ENCODE measurements at regions not wholly inside any gene's neighbourhood (a gene's known extent, or its start where the extent isn't known, plus 50 kb on each side); places are given as distances from the start of the nearest gene placed in this dataset.
A peak's percentile ranks its signal among the peaks of the same experiment; 100 is the strongest.
"Not testable (repeated sequence)": the region's sequence is repeated elsewhere in the genome, so short reads cannot be mapped to it uniquely, and the experiment has no call there.

GRCh38 chr15:100721758-100722550, 119.6 kb downstream of the ASB7 start:
- DNase-seq (ENCODE audit: low spot score): no peak

DNA sequence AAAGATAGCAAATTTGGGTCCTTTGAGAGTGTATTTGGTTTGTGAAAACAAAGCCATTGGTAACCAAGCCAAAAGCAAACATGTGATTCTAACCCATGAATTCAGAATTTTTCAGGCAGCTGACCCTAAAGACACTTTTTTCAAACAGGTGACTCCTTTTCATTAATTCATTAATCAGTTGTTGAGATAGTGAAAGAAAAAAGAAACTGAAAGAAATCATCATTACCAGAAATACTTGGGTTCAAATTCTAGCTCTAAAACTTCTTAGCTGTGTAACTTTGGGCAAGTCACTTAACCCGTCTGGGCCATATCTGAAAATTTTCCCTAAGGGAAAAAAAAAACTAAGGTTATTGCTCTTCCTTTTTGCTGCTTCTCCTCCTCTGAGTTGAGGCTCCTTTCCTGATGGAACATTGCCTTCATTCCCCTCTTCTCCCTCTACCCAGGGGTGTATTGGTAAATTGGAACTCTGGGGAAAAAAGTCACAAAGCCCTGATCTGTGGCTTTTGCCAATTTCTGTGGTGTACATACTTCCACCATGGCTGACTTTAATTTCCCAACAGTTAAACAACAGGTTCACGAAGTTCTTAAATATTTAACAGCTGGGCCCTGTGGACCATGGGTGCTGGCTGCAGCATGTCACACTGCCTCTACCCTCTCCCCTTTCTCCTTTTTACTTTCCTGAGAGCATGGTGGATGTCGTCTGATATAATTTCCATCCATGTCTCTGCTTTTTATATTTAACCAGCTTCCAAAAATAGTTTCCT, 120.3 kb downstream of the ASB7 start:
- DNase-seq (ENCODE audit: low spot score): no peak

DNA sequence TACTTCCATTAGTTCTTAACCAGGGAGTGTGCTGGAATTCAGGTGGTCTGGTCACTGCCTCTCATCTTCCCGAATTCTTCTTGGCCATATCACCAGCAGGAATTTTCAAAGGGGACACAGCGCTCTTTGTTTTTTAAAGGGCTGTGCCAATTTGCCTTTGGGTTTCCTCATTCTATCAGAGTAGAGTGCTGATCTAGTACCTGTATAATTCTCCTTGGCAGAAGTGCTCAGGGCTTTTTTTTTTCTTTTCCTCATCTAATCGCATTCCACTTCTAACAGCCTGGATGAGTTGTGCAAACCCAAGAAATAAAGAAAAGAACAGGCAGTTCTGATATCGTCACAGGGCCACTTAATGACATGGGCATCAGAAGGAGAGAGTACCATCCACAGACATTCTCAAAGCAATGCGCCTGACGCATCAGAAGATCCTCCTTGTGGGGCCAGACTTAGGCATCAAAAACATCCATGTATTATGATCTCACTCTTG, 121.0 kb downstream of the ASB7 start:
- DNase-seq (ENCODE audit: low spot score): no peak

- no peak for DNase-seq (ENCODE audit: low spot score)
These were observed 123.0 kb downstream of the ASB7 start for GRCh38 chr15:100725121-100726069.

DNA sequence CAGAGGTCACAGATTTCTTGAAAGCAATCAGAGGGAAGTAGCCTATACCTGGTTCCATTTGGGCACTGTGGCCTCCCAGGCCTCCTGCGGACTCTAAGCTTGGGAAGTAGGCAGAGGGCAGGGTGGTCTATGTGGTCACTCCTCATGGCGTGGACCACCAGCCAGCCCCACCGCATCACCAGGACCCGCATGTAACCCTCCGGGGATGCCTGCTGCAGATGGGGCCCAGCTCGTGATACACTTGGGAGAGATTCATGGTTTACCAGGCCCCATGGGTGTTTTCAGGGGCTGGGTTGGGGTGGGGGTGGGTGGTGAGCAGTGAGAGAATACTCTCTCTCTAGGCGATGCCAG, 123.7 kb downstream of the ASB7 start:
- no peak for DNase-seq (ENCODE audit: low spot score)

DNA sequence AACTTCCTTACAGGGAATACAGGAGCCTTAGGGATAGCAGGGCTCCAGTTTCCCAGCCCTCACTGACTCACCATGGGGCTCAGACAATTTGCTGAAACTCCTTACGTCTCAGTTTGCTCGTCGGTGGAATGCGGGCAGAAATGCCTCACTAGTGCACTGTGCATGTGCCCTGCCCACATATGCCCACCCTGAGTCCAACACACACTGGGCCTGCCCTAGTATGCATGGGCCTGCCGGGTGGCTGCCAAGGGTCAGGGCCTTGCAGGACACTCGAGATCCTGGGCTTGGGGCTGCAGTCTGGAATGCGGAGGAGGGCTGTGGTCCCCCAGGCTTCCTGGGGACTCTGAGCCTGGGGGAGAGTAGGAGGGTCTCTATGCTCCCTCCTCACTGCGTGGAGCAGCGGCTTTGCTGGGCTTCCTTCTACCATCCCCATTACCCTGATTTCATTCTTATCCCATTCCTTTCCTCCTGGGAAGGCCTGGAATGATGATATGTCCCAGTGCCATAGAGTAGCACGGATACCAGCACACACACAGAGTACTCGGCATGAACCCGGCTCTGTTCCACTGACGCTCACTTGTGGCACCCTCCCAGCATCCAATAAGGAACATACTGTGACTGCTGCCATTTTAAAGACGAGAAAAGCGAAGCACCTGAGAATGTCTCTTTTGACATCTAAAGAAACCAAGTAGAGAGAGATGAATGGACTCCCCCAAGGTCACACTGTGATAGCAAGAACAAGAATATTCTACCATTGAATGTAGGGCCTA, 124.2 kb downstream of the ASB7 start:
- no peak for DNase-seq (ENCODE audit: low spot score)

DNA sequence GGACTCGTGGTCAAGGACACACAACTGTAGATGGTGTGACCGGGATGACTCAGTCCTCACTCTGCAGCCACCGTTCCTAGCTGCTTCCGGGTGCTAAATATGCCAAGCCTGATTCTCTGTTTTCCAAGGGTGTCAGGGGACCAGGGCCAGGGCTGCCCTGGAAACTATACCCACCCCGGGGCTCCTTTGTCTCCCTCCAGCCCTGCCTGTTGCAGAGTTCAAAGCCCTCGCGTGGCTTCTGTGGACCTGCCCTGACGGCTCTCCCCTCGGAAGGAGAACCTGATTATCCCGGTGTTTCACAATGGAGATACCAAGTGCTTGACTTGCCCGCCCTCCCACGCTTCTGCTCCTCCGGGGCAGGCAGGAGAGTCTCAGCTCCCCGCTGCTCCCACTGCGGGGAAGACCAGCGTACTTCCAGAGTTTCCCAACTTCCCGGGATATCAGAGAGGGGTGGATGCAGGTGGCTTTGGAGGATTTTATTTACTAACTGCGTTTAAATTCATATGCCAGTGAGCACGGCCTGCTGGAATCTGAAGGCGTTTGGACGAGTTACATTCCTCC, 125.0 kb downstream of the ASB7 start:
- DNase-seq (ENCODE audit: low spot score): no peak

DNA sequence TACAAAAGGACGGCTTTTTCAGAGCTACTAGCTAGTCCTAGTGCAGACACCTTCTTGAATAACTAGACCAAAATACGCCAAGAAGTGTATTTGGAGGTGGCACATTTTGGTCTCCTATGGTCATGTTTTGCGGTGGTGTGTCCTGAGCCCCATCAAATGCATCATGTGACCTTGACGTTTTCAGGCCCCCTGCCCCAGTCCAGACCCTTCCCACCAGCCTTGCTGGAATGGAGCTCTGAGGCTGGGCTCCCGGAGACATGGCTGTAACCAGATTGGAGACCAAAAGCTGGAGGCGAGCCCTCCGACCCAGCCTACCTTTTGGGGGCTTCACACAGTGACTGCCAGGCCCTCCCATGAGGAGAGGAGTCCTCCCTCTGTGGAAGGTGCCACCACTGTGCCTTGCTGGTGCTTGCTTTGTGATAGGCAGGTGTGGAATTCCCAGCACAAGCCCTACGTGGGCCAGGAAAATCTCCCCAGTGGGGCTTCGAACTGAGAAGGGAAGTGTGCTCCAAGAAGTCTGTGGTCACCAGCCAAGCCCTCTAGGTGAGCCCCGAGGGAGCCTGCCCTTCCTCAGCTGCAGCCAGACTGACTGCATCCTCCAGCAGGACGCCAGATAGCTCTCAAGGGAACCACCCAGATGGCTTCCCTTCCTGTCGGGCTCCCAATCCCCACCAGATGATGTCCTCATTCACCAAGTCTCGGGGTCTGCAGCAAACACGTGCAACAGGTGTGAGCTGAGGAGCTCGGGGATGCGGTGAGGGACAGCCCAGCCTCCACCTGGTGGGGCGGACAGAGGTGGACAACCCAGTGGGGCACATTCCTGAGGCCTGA, 126.2 kb downstream of the ASB7 start:
- no peak for DNase-seq (ENCODE audit: low spot score)

DNA sequence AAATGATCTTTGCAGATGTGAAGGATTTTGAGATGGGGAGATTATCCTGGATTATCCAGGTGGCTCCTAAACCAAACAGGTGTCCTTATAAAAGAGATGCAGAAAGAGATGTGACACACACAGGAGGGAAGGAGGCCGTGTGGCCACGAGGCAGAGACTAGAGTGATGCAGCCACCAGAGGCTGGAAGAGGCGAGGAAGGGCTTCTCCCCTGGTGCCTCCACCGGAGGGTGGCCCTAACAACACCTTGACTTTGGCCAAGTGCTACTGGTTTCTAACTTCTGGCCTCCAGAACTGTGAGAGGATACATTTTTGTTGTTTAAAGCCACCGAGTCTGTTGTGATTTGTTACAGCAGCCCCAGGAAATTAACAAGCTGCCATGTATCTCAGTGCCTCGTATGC, 127.1 kb downstream of the ASB7 start:
- DNase-seq (ENCODE audit: low spot score): no peak

DNA sequence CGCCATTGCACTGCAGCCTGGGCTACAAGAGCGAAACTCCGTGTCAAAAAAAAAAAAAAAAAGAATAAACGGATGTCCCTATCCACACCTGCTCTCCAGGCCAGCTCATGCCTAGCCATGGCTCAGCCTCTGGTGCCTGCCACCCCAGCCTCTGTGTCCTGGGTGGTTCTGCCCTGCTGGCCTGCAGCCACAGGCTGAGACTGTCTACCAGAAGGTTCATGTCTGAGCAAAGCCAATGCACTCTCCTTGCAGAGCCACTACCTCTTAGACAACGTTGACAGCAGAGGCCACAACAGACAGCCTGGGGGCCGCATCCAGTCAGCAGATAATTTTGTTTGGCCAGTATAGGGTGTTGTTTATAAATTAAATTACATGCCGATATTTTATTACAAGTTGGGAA, 127.7 kb downstream of the ASB7 start:
- no peak for DNase-seq (ENCODE audit: low spot score)

GRCh38 chr15:100730655-100731266, 128.4 kb downstream of the ASB7 start:
- no peak for DNase-seq (ENCODE audit: low spot score)

DNA sequence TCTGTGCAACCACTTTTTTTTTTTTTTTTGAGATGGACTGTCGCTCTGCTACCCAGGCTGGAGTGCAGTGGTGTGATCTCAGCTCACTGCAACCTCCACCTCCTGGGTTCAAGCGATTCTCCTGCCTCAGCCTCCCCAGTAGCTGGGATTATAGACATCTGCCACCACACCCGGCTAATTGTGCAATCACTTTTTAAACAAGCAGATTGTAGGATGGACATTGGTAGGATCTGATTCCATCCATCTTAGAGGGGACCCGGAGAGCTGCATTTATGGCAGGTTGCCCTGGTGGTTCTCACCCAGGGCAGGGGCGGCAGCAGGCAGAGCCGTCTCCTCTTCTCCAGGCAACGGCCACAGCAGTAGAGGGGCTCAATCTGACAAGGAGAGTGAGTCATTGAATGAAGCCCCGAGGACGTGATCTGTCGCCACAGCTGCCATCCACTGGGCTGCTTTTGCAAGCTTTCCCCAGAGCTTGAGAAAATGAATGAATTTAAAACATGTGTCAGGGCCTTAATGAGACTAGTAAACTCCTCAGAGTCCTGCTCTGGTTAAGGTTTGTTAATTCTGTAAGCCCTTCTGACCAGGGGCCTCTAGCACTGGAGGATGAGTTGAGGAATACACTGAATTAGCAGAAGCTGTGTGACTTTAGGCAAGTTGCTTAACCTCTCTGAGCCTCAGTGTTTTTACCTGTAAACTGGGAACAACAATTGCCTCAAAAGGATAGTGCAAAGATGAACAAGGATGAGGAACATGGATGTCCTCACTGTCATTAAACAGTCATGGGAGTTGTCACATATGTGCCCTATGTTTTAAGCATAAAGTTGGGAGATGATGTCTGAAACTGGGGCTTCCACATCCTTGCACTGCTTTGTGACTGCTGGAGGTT, 129.1 kb downstream of the ASB7 start:
- DNase-seq (ENCODE audit: low spot score): no peak

DNA sequence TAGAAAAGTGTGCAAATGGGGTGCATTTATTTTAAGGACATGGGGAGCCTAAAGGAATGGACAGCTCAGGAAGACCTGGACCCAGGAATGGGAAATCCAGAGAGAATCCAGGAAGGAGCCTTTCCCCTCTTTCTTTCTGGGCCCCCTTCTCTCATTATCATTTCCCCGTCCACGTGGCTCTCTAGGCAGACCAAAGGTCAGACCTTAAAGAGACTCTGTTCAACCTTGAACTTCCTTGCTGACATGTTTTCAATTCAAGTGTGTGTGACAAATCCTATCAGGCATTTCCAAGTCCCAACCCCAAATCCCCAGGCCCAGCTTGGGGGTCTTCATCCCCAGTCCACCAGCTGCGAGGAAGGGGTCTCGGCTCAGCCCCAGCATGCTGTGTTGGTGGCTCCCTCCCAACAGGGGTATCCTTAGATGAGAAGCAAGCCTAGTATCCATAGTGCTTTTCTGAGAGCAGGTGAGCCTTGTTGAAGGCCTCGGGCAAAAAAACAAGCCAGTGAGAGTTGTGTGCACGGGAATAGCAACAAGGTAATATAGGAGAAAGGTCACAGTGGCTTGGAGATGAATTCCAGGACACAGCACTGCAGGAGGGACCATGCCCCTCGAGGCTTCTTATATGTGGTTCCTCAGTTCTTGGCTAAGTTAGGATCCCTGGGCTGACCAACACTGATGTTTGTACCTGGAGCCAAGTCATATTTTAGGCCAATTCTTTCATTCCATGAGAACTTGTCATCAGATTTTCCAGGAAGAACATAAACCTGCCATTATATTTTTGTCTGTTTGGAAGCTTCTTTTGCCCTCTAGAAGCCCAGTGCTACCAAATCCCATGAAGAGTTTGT, 130.0 kb downstream of the ASB7 start:
- DNase-seq (ENCODE audit: low spot score): no peak

- peak; percentile 96 for DNase-seq (ENCODE audit: low spot score)
These were observed 130.9 kb downstream of the ASB7 start for GRCh38 chr15:100733101-100733842.

DNA sequence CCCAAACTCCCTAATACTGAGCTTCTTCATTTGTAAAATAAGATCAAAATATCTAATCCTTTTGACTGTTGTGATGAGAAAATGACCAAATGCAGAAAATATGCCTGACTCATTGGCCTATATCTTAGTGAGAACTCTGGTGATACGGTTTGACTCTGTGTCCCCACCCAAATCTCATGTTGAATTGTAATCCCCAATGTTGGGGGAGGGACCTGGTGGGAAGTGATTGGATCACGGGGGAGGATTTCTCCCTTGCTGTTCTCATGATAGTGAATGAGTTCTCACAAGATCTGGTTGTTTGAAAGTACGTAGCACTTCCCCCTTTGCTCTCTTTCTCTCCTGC, 131.4 kb downstream of the ASB7 start:
- not testable (repeated sequence) for DNase-seq (ENCODE audit: low spot score)

- DNase-seq (ENCODE audit: low spot score): peak; percentile 79
These were observed 132.2 kb downstream of the ASB7 start for GRCh38 chr15:100734586-100734985.

Measured in cerebellar cortex (tissue), 1 donor.